ENCODE measurements at regions not wholly inside any gene's neighbourhood (a gene's known extent, or its start where the extent isn't known, plus 50 kb on each side); places are given as distances from the start of the nearest gene placed in this dataset.

DNA sequence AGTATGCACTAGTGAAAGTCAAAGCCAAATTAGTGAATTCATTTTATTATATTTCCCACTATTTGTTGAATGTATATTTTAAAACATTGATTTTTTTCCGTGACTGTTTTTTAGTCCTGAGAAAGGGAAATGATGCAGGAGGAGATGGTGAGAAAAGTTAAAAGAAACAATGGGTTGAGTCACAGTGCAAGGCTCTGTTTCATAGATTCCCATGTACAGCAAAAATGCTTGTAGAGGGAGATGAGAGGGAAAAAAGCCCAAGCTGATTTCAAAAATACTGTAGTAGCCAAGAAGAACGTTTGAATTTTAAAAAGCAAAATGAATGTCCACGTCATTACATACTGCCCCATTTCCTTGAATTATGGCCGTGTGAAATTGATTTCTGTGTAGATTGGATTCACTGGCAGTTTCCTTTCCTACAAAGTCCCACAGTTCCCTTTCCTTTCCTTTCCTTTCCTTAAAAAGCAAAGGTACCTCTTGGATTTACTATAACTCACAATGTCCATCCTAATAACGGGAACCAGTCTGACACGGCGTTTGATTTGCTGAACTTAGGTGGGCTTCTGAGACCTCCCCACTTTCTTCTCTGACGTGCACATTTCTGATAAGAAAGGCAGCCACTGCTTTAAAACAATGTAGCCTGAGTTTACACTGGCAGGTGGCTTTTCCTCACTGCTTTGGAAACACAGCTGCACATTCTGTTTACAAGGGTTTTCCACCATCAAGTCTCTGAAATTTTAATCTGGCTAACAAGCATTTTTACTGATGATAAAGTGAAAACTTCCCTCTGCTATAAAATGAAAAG lies 63.7 kb downstream of the SPCS3 start:
- TF ChIP-seq, protein P1, sequence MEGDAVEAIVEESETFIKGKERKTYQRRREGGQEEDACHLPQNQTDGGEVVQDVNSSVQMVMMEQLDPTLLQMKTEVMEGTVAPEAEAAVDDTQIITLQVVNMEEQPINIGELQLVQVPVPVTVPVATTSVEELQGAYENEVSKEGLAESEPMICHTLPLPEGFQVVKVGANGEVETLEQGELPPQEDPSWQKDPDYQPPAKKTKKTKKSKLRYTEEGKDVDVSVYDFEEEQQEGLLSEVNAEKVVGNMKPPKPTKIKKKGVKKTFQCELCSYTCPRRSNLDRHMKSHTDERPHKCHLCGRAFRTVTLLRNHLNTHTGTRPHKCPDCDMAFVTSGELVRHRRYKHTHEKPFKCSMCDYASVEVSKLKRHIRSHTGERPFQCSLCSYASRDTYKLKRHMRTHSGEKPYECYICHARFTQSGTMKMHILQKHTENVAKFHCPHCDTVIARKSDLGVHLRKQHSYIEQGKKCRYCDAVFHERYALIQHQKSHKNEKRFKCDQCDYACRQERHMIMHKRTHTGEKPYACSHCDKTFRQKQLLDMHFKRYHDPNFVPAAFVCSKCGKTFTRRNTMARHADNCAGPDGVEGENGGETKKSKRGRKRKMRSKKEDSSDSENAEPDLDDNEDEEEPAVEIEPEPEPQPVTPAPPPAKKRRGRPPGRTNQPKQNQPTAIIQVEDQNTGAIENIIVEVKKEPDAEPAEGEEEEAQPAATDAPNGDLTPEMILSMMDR (conservative IDR thresholded peaks at IDR 0.05; ENCODE audit: low read depth, low read length): no peak
- H3K4me3 ChIP-seq (ENCODE audit: low read length): no peak overlapping the region
- DNase-seq (ENCODE audit: low read depth): no peak

DNA sequence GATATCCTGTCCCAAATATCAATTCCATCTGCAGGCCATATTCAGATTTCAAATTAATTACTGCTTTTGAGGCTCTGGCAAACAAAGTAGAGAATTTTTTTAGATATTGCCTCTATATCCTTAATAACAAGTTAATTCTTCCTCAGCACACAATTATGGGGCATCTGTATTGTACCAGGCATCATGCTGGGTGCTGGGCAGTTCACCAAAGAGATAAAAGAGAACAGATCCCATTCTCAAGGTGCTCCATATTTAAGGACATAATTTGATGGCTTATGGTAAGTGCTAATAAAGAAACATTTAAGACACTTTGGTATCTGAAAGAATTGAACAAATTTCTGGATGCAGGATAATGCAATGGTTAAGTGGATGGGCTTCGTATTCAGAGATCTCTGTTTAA lies 65.8 kb downstream of the SPCS3 start:
- TF ChIP-seq, protein P1 (conservative IDR thresholded peaks at IDR 0.05; ENCODE audit: low read depth, low read length): no peak
- DNase-seq (ENCODE audit: low read depth): no peak

DNA sequence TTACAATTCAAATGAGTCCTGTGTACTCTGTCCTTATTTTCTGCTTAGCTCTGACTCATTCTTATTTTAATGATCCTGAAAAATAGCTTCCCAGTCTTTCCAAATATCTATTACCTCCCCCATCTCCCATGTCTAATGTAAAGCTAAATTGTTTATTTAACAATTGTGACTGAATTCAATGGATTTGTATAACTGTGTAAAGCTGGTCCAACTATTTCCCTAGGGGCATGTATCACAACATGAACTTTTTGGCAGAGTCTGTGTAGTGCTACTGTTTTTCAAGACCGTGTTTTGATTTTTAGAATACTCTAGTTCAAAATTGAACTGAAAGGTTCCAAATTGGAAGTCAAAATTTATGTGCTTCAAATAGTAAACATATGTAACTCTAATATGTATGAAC lies 67.8 kb downstream of the SPCS3 start:
- DNase-seq (ENCODE audit: low read depth): no peak
- TF ChIP-seq, protein P1 (conservative IDR thresholded peaks at IDR 0.05; ENCODE audit: low read depth, low read length): no peak

More for the DNA sequence above, 65.8 kb downstream of the SPCS3 start:
- H3K4me3 ChIP-seq (ENCODE audit: low read length): no peak overlapping the region

DNA sequence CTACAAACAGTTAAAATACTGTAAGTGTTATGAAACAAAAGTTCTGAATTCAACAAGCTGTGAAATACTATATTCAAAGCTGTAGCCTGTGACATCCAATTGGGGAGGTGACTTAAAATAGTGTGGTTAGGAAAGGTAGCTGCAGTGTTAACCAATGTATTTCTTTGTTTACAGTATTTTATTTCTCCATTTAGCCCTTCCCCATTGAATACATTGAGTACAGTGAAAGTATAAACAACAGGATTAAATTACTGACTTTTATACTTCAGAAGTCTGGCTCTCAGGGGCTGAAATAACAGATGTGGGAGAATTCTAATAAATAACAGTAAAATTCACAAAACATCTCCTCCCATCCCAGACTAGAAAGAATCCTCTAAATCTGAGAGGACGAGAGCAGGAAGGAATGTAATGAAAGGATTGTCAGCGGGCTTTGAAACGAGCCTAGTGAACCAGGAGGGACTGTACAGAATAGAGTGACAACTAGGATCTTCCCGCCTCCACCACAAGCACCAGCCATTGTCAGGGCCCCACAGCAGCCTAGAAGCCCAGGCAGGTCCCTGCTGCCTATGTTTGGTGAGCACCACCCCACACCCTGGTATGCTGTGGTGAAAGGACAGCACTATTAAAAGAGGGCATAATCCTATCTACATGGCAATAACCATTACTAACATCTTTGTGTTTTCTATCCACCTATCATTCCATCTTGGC lies 73.7 kb downstream of the SPCS3 start:
- no peak overlapping the region for H3K4me3 ChIP-seq (ENCODE audit: low read length)
- TF ChIP-seq, protein P1 (conservative IDR thresholded peaks at IDR 0.05; ENCODE audit: low read depth, low read length): no peak
- DNase-seq (ENCODE audit: low read depth): no peak

More for the DNA sequence above, 67.8 kb downstream of the SPCS3 start:
- H3K4me3 ChIP-seq (ENCODE audit: low read length): no peak overlapping the region

DNA sequence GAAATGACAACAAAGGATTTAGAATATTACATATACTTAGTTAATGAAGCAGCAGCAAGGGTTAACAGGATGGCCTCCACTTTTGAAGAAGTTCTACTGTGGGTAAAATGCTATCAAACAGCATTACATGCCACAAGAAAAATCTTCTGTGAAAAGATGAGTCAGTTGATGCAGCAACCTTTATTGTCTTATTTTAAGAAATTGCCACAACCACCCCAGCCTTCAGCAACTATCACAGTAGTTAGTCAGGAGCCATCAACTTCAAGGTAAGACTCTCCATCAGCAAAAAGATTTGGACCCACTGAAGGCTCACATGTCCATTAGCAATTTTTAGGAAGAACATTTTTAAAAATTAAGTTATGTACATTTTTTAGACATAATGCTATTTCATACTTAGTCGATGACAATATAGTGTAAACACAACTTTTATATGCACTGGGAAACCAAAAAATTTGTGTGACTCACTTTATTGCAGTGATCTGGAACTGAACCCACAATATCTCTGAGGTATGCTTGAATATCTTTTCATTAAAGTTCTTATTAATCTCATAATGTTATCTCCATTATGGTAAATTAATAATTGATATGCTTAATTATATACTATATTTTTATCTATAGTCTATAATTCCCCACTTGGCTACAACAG lies 81.2 kb downstream of the SPCS3 start:
- no peak for DNase-seq (ENCODE audit: low read depth)
- TF ChIP-seq, protein P1 (conservative IDR thresholded peaks at IDR 0.05; ENCODE audit: low read depth, low read length): no peak
- no peak overlapping the region for H3K4me3 ChIP-seq (ENCODE audit: low read length)

DNA sequence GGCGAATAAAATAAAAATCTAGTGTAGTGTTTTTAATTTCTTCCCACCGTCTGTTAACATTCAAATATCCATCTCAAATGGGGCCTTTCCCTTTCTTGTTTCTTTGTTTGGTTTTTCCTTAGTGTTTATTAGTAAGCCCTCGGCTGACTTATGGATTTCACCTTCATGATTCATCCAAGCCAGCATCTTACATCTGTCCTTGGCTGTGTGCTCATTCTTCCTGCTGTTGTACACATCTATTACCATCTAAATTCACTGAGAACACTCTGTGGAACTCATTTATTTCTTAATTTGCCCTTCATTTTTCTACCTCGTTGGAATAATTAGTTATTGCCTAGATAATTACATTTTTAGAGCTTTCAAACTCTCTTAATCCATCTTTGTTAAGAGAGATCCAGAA lies 84.9 kb downstream of the SPCS3 start:
- no peak for DNase-seq (ENCODE audit: low read depth)
- TF ChIP-seq, protein P1 (conservative IDR thresholded peaks at IDR 0.05; ENCODE audit: low read depth, low read length): no peak

More for the DNA sequence above, 84.9 kb downstream of the SPCS3 start:
- H3K4me3 ChIP-seq (ENCODE audit: low read length): no peak overlapping the region

Data from retinal pigment epithelial cell (primary cell).